ENCODE measurements at regions not wholly inside any gene's neighbourhood (a gene's known extent, or its start where the extent isn't known, plus 50 kb on each side); places are given as distances from the start of the nearest gene placed in this dataset.
"Not testable (repeated sequence)": the region's sequence is repeated elsewhere in the genome, so short reads cannot be mapped to it uniquely, and the experiment has no call there.

- Histone ChIP-seq H3K79me2 (ENCODE audit: insufficient read depth, low read length) (no peaks in the 10 kb centered on the region), H3K36me3 (ENCODE audit: low read length) (no peaks in the 10 kb centered on the region), H3K27me3 (ENCODE audit: low read length) (no peaks in the 10 kb centered on the region), H2AFZ (ENCODE audit: low read depth, low read length, severe bottlenecking) (no peak overlapping the region), H3K9ac (ENCODE audit: low read length) (no peak overlapping the region), H4K20me1 (ENCODE audit: low read depth, low read length) (no peaks in the 10 kb centered on the region), H3K27ac (ENCODE audit: low read depth, low read length) (no peak overlapping the region), H3K4me2 (ENCODE audit: low read depth, low read length, poor library complexity, severe bottlenecking) (no peak overlapping the region), H3F3A (ENCODE audit: insufficient read depth) (no peaks in the 10 kb centered on the region), H3K9me3 (ENCODE audit: insufficient read depth, low read length) (no peaks in the 10 kb centered on the region; the same call in 1 of the 2 replicates), H3K4me3 (ENCODE audit: insufficient read depth, low read length, poor library complexity, severe bottlenecking) (no peak overlapping the region), H3K9me2 (replicated peaks; ENCODE audit: insufficient read depth, low read length) (no peaks in the 10 kb centered on the region)
- TF ChIP-seq EZH2phosphoT487 (conservative IDR thresholded peaks at IDR 0.05; ENCODE audit: low read length) (no peak), CTCF (IDR thresholded peaks at IDR 0.05; ENCODE audit: insufficient read depth, low read length, poor library complexity, severe bottlenecking) (no peak)
Observed at GRCh38 chr10:65100146-65100545, 1578.9 kb downstream of the REEP3 start.

GRCh38 chr10:65100881-65101280 lies 1579.7 kb downstream of the REEP3 start:
- not testable (repeated sequence) for H3K4me3 ChIP-seq (ENCODE audit: insufficient read depth, low read length, poor library complexity, severe bottlenecking); H3K4me2 ChIP-seq (ENCODE audit: low read depth, low read length, poor library complexity, severe bottlenecking); H4K20me1 ChIP-seq (ENCODE audit: low read depth, low read length); H3K9me2 ChIP-seq (replicated peaks; ENCODE audit: insufficient read depth, low read length); H2AFZ ChIP-seq (ENCODE audit: low read depth, low read length, severe bottlenecking); H3K27ac ChIP-seq (ENCODE audit: low read depth, low read length); H3K9me3 ChIP-seq (ENCODE audit: insufficient read depth, low read length); H3K27me3 ChIP-seq (ENCODE audit: low read length); H3K9ac ChIP-seq (ENCODE audit: low read length); H3K36me3 ChIP-seq (ENCODE audit: low read length); H3K79me2 ChIP-seq (ENCODE audit: insufficient read depth, low read length); H3F3A ChIP-seq (ENCODE audit: insufficient read depth)

- Histone ChIP-seq H3F3A (ENCODE audit: insufficient read depth) (no peaks in the 10 kb centered on the region), H3K79me2 (ENCODE audit: insufficient read depth, low read length) (no peaks in the 10 kb centered on the region), H3K27me3 (ENCODE audit: low read length) (no peaks in the 10 kb centered on the region), H3K9me2 (replicated peaks; ENCODE audit: insufficient read depth, low read length) (no peaks in the 10 kb centered on the region), H3K36me3 (ENCODE audit: low read length) (no peaks in the 10 kb centered on the region), H3K4me3 (ENCODE audit: insufficient read depth, low read length, poor library complexity, severe bottlenecking) (no peak overlapping the region), H4K20me1 (ENCODE audit: low read depth, low read length) (no peaks in the 10 kb centered on the region), H3K4me2 (ENCODE audit: low read depth, low read length, poor library complexity, severe bottlenecking) (no peak overlapping the region), H2AFZ (ENCODE audit: low read depth, low read length, severe bottlenecking) (no peak overlapping the region), H3K9ac (ENCODE audit: low read length) (no peak overlapping the region), H3K9me3 (ENCODE audit: insufficient read depth, low read length) (no peaks in the 10 kb centered on the region), H3K27ac (ENCODE audit: low read depth, low read length) (no peak overlapping the region)
- no peak for TF ChIP-seq CTCF (IDR thresholded peaks at IDR 0.05; ENCODE audit: insufficient read depth, low read length, poor library complexity, severe bottlenecking)
- TF ChIP-seq EZH2phosphoT487 (conservative IDR thresholded peaks at IDR 0.05; ENCODE audit: low read length), result no peak
Observed at GRCh38 chr10:65110009-65110408, 1588.8 kb downstream of the REEP3 start.

GRCh38 chr10:65111059-65111458 lies 1589.9 kb downstream of the REEP3 start:
- not testable (repeated sequence) for H2AFZ ChIP-seq (ENCODE audit: low read depth, low read length, severe bottlenecking); H3K9me2 ChIP-seq (replicated peaks; ENCODE audit: insufficient read depth, low read length); H3K4me2 ChIP-seq (ENCODE audit: low read depth, low read length, poor library complexity, severe bottlenecking); H4K20me1 ChIP-seq (ENCODE audit: low read depth, low read length); H3K27ac ChIP-seq (ENCODE audit: low read depth, low read length); H3K9ac ChIP-seq (ENCODE audit: low read length); H3K27me3 ChIP-seq (ENCODE audit: low read length); H3K79me2 ChIP-seq (ENCODE audit: insufficient read depth, low read length); H3K9me3 ChIP-seq (ENCODE audit: insufficient read depth, low read length); H3K4me3 ChIP-seq (ENCODE audit: insufficient read depth, low read length, poor library complexity, severe bottlenecking); H3K36me3 ChIP-seq (ENCODE audit: low read length); H3F3A ChIP-seq (ENCODE audit: insufficient read depth)
